ENCODE measurements at regions not wholly inside any gene's neighbourhood (a gene's known extent, or its start where the extent isn't known, plus 50 kb on each side); places are given as distances from the start of the nearest gene placed in this dataset.

DNA sequence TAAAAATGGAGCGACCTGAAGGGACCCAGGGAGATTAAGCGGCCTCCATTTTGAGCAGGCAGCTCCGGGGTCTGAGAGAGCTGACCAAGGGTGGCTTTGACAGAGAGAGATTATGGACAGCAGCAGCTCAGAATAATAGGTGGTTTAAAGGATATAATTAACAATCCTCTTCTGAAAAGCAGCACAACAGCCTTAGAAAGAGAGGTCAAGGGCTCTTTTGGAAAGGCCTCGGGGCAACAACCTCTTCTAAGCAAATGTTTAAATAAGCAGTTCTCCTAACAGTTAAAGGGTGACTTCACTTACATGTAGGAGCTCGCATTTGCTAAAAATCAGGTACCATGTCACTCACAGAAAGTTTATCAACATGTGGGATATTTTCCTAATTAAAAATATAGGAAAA lies 87.2 kb upstream of the FRMD6 start:
- no peak overlapping the region for H3K9ac ChIP-seq (ENCODE audit: low read depth, low read length)
- no peaks in the 10 kb centered on the region for H3K9me3 ChIP-seq (ENCODE audit: control insufficient read depth, insufficient read depth, low read length)
- no peaks in the 10 kb centered on the region for H3K36me3 ChIP-seq (ENCODE audit: insufficient read depth, low read length)
- peaks cover 8% of the 10 kb centered on the region; the same call in 1 of the 2 replicates for H3K4me1 ChIP-seq (ENCODE audit: insufficient read depth, low read length)

DNA sequence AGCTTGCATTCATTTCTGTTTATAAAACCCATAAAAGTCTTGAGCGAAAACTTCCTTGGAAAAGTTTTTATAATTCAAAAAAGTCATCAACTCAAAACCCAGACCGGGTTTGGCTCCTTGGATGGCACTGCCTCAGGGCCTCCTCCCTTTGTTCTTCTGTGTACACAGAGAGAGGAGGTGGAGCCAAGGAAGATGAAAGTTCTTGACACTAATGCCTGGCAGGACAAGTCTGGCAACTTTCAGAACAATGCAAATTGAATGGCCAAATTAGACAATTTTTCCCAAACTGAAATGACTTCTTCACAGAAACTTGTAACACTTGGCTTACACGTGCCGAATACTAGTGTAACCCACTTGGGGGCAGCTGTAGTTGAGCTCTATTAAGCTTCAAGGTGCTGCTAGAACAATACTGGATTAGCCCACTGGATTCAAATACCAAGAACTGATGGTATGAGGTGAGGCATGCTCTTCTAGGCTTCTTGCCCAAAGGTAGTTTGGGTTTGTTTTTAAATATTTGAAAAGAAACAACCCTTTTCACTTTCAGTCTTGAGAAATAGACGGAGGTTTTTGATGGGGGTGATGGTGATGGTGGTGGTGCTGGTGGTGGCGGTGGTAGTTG lies 86.6 kb upstream of the FRMD6 start:
- Histone ChIP-seq H3K9me3 (ENCODE audit: control insufficient read depth, insufficient read depth, low read length) (no peaks in the 10 kb centered on the region), H3K9ac (ENCODE audit: low read depth, low read length) (no peak overlapping the region), H3K4me1 (ENCODE audit: insufficient read depth, low read length) (peaks cover 8% of the 10 kb centered on the region; the same call in 1 of the 2 replicates), H3K36me3 (ENCODE audit: insufficient read depth, low read length) (no peaks in the 10 kb centered on the region)

- H3K9ac ChIP-seq (ENCODE audit: low read depth, low read length), result no peak overlapping the region
- no peaks in the 10 kb centered on the region for H3K9me3 ChIP-seq (ENCODE audit: control insufficient read depth, insufficient read depth, low read length)
- H3K4me1 ChIP-seq (ENCODE audit: insufficient read depth, low read length), result peaks cover 8% of the 10 kb centered on the region; the same call in 1 of the 2 replicates
- H3K36me3 ChIP-seq (ENCODE audit: insufficient read depth, low read length), result no peaks in the 10 kb centered on the region
Observed at GRCh38 chr14:51566831-51567582, 84.7 kb upstream of the FRMD6 start.

GRCh38 chr14:51568366-51568765 lies 83.3 kb upstream of the FRMD6 start:
- Histone ChIP-seq H3K36me3 (ENCODE audit: insufficient read depth, low read length) (no peaks in the 10 kb centered on the region), H3K9ac (ENCODE audit: low read depth, low read length) (no peak overlapping the region), H3K4me1 (ENCODE audit: insufficient read depth, low read length) (peaks cover 8% of the 10 kb centered on the region; the same call in 1 of the 2 replicates), H3K9me3 (ENCODE audit: control insufficient read depth, insufficient read depth, low read length) (no peaks in the 10 kb centered on the region)

GRCh38 chr14:51573607-51574006 lies 78.1 kb upstream of the FRMD6 start:
- H3K4me1 ChIP-seq (ENCODE audit: insufficient read depth, low read length), result peaks cover 17% of the 10 kb centered on the region
- no peak overlapping the region for H3K9ac ChIP-seq (ENCODE audit: low read depth, low read length)
- no peaks in the 10 kb centered on the region for H3K36me3 ChIP-seq (ENCODE audit: insufficient read depth, low read length)
- no peaks in the 10 kb centered on the region for H3K9me3 ChIP-seq (ENCODE audit: control insufficient read depth, insufficient read depth, low read length)

GRCh38 chr14:51574009-51574408 lies 77.7 kb upstream of the FRMD6 start:
- Histone ChIP-seq H3K9ac (ENCODE audit: low read depth, low read length) (no peak overlapping the region), H3K4me1 (ENCODE audit: insufficient read depth, low read length) (peaks cover 17% of the 10 kb centered on the region), H3K36me3 (ENCODE audit: insufficient read depth, low read length) (no peaks in the 10 kb centered on the region), H3K9me3 (ENCODE audit: control insufficient read depth, insufficient read depth, low read length) (no peaks in the 10 kb centered on the region)

DNA sequence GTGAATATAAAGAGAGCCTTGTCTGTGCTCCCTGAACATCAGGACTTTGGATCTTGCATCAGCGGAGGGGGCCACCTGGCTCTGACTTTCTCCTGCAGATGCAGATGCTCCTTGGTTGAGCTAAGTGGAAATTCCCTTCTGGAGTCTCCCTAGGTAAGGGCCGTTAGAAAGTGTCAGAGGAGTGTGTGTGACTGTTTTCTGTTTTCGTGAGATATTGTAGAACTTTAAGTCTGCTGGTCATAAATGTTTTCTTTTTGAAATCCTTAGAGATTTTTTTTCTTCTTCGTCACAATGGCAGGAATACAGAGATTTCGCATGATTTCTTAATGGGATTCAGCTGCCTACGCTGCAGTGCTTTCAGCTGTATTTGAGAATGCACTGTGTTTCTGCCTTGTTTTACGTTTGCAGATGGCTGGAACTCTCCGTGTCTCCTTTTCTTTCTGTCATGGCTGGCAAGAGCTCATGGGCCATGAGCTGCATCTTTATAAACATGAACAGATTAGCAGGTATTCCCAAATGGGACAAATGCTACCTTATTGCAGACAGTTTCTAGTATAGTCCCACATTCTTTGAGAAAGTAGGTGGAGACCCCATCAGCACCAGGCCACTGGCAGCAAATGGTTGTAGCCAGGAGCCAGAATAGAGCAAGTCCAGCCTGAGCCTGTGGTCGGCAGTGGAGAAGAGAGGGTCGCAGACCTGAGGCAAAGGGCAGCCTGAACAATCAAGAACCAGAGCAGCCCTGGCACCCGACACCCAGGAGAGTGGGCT lies 76.2 kb upstream of the FRMD6 start:
- Histone ChIP-seq H3K36me3 (ENCODE audit: insufficient read depth, low read length) (no peaks in the 10 kb centered on the region), H3K9ac (ENCODE audit: low read depth, low read length) (no peak overlapping the region), H3K4me1 (ENCODE audit: insufficient read depth, low read length) (peaks cover 17% of the 10 kb centered on the region), H3K9me3 (ENCODE audit: control insufficient read depth, insufficient read depth, low read length) (no peaks in the 10 kb centered on the region)

GRCh38 chr14:51576117-51576430 lies 75.6 kb upstream of the FRMD6 start:
- H3K9ac ChIP-seq (ENCODE audit: low read depth, low read length), result no peak overlapping the region
- H3K9me3 ChIP-seq (ENCODE audit: control insufficient read depth, insufficient read depth, low read length), result no peaks in the 10 kb centered on the region
- H3K4me1 ChIP-seq (ENCODE audit: insufficient read depth, low read length), result peaks cover 17% of the 10 kb centered on the region
- H3K36me3 ChIP-seq (ENCODE audit: insufficient read depth, low read length), result no peaks in the 10 kb centered on the region

GRCh38 chr14:51576879-51577278 lies 74.8 kb upstream of the FRMD6 start:
- no peak overlapping the region for H3K9ac ChIP-seq (ENCODE audit: low read depth, low read length)
- no peaks in the 10 kb centered on the region for H3K9me3 ChIP-seq (ENCODE audit: control insufficient read depth, insufficient read depth, low read length)
- peaks cover 17% of the 10 kb centered on the region for H3K4me1 ChIP-seq (ENCODE audit: insufficient read depth, low read length)
- H3K36me3 ChIP-seq (ENCODE audit: insufficient read depth, low read length), result no peaks in the 10 kb centered on the region; the same call in 1 of the 2 replicates

GRCh38 chr14:51578853-51579252 lies 72.9 kb upstream of the FRMD6 start:
- Histone ChIP-seq H3K36me3 (ENCODE audit: insufficient read depth, low read length) (no peaks in the 10 kb centered on the region; the same call in 1 of the 2 replicates), H3K9me3 (ENCODE audit: control insufficient read depth, insufficient read depth, low read length) (no peaks in the 10 kb centered on the region), H3K9ac (ENCODE audit: low read depth, low read length) (no peak overlapping the region), H3K4me1 (ENCODE audit: insufficient read depth, low read length) (peaks cover 17% of the 10 kb centered on the region)

DNA sequence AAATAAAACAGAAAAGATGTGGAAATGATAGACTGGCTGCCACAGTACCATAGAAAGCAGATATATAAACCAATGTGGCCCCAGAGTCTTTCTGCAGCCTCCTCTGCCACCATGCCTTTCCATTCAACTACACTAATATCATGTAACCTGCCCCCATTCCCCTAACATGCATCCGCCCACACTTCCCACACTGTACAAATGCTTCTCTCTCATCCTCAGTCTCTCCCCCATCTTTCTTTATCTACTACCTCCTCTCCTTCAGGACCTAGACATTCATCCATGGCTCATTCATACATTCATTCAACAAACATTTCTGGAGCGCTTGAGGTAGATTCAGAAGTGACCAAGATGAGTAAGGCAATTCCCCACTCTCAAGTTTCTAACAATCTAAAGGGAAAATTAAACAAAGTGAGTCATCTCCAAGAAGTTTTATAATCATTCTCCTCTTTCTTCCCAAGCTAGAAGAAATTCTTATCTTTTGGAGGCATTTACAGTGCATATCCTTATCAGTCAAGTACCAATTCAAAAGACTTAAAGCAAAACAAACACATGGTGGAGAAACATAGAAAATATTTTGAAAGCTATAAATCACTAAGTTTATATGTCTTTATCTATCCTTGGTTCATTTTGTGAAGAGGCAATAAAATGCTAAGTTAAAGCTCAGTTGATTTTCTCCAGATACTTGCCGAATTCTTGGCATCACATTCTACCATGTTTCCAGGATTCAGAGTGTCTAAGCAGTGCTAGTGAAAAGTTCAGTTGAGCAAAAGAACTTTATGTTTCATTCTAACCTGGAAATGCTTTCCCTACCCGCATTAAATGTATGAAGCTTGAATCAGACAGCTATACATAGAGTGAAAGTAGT lies 70.5 kb upstream of the FRMD6 start:
- Histone ChIP-seq H3K36me3 (ENCODE audit: insufficient read depth, low read length) (no peaks in the 10 kb centered on the region; the same call in 1 of the 2 replicates), H3K4me1 (ENCODE audit: insufficient read depth, low read length) (peaks cover 14% of the 10 kb centered on the region), H3K9me3 (ENCODE audit: control insufficient read depth, insufficient read depth, low read length) (no peaks in the 10 kb centered on the region), H3K9ac (ENCODE audit: low read depth, low read length) (no peak overlapping the region)

- Histone ChIP-seq H3K9ac (ENCODE audit: low read depth, low read length) (no peak overlapping the region), H3K9me3 (ENCODE audit: control insufficient read depth, insufficient read depth, low read length) (no peaks in the 10 kb centered on the region), H3K36me3 (ENCODE audit: insufficient read depth, low read length) (no peaks in the 10 kb centered on the region; the same call in 1 of the 2 replicates), H3K4me1 (ENCODE audit: insufficient read depth, low read length) (peaks cover 9% of the 10 kb centered on the region)
Observed at GRCh38 chr14:51582437-51582836, 69.3 kb upstream of the FRMD6 start.

DNA sequence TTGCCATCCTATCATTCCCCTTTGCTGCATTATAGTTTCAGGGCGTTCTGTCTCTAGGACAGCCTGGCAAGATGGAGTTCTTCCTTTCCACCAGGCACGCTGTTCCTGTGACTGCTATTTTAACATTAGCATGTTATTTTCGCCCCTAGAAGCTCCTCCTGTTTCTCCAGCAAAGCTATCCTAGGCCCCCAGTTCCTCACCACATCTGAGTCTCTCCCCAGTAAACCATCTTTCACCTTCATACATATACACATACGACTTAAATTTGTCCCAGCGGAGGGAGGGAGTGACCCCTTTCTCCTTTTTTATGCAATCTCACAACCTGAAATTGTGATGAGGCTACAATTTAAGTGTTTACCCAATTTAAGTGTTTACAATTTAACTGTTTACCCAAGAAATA lies 66.7 kb upstream of the FRMD6 start:
- Histone ChIP-seq H3K36me3 (ENCODE audit: insufficient read depth, low read length) (no peaks in the 10 kb centered on the region; the same call in 1 of the 2 replicates), H3K9ac (ENCODE audit: low read depth, low read length) (no peak overlapping the region), H3K9me3 (ENCODE audit: control insufficient read depth, insufficient read depth, low read length) (no peaks in the 10 kb centered on the region), H3K4me1 (ENCODE audit: insufficient read depth, low read length) (peaks cover 9% of the 10 kb centered on the region)

- no peaks in the 10 kb centered on the region for H3K36me3 ChIP-seq (ENCODE audit: insufficient read depth, low read length)
- H3K4me1 ChIP-seq (ENCODE audit: insufficient read depth, low read length), result no peaks in the 10 kb centered on the region
- H3K9ac ChIP-seq (ENCODE audit: low read depth, low read length), result no peak overlapping the region
- H3K9me3 ChIP-seq (ENCODE audit: control insufficient read depth, insufficient read depth, low read length), result no peaks in the 10 kb centered on the region
Observed at GRCh38 chr14:51592836-51593235, 58.9 kb upstream of the FRMD6 start.

Measured in ES-I3 (cell line).